T-helper 22 cell (primary cell): ENCODE measurements at regions not wholly inside any gene's neighbourhood (a gene's known extent, or its start where the extent isn't known, plus 50 kb on each side); places are given as distances from the start of the nearest gene placed in this dataset.
A peak's percentile ranks its signal among the peaks of the same experiment; 100 is the strongest.
"Not testable (repeated sequence)": the region's sequence is repeated elsewhere in the genome, so short reads cannot be mapped to it uniquely, and the experiment has no call there.

Experiments used
- DNase-seq: peaks from one replicate; pipeline ENCODE4 v3.0.0-alpha.2; 2020; ENCODE audit warnings: low read depth

DNA sequence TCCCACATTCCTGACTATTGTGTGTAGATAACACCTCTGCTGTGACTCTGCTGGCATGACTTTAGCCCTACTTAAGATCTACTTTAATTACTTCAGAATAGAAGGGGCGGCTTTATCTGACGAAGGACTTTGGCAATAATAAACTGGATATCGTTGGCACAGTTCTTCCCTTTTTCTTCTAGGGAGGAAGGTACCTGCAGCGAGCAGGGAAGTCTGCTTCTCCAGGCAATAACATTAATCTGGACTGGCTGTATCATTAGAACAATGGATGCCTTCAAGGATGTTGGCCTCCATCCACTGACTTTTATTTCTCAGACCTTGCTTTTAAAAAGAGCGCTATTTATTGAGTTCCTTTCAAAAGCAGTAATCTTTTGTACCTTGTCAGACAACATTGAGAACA is 172.6 kb upstream of the THSD7A start:
- no peak for DNase-seq

DNA sequence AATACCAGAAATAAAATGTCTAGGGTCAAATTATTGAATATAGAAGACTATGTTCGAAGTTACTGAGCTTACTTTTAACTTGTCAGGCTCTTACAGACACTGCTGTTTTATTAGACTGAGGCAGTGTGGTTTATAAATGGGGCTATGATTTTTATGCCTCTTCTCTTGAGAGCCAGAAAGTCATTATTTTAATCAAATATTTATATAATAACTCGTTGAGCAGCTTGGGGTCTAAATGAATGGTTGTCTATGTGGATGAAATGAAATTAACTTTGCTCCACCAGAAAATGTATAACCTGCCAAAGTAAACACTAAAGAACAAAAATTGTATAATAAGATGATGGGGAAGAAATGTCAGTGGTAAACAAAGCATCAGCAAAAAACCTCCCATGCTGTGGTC is 175.6 kb upstream of the THSD7A start:
- no peak for DNase-seq

DNA sequence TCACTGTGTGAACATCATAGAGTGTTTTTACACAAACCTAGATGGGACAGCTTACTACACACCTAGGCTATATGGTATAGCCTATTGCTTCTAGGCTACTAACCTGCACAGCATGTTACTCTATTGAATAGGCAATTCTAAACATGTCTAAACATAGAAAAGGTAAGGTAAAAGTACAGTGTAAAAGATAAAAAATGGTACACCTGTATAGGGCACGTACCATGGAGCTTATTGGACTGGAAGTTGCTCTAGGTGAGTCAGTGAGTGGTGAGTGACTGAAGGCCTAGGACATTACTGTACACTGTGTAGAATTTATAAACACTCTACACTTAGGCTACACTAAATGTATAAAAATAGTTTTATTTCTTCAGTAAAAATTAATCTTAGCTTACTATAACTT is 182.0 kb upstream of the THSD7A start:
- no peak for DNase-seq

DNA sequence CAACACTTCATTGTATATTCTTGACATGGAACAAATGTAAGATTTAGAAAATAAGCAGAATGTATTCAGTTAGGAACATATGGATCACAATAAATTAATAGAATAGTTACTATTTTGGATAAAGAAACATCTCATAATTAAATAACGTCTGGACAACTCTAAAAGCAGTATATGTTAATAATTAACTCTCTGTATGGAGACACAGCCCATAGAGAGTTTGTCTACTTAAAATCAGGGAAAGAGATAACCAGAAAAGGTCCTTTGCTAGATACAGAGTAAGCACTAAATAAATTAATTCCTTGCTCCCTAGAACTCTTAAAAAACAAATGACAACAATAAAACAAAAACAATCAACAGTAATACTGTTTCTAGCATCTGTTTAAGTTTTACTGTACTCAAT is 184.4 kb upstream of the THSD7A start:
- no peak for DNase-seq

DNA sequence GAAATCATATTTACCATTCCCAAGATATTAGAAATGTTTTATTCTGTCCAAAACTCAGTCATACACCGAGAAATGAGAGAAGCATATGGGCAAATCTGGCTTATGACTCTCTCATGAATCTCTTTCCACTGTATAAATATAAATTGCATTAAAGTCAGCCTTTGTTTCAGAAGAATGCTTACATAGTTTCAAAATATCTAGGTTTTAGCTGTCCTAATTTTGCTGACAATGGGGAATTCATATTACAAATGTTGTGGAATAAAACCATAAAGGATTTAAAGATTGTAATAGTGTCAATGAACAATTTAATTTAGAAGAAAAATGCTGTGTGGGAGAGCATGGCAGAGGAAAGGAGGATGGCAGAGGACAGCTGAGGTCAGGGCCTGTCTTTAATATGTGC is 185.0 kb upstream of the THSD7A start:
- no peak for DNase-seq

DNA sequence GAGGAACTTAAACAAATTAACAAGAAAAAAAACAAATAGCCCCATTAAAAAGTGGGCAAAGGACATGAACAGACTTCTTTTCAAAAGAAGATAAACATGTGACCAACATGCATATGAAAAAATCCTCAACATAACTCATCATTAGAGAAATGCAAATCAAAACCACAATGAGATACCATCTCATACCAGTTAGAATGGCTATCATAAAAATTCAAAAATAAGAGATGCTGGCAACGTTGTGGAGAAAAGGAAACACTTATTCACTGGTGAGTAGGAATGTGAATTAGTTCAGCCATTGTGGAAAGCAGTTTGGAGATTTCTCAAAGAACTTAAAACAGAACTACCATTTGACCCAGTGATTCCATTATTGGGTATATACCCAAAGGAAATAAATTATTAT is 189.1 kb upstream of the TMEM106B start:
- DNase-seq, result not testable (repeated sequence)

DNA sequence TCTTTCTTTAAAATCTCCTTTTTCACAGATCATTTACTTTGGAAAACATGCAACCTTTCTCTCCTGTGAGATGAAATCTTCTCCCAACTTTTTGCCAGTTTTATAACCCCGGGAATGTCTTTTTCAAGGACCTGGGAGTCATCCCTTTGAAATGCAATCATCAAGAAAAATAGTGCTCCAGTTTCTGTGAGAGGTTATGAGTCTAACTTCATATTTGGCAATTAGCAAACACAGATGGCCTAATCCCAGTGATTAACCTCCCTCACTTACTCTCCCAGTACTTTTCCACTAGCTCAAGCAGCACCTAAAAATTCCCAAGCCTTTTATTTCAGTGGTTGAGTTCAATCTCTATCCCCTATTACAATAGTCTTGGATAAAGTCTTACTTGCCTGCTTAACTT is 185.8 kb upstream of the TMEM106B start:
- DNase-seq, result no peak

DNA sequence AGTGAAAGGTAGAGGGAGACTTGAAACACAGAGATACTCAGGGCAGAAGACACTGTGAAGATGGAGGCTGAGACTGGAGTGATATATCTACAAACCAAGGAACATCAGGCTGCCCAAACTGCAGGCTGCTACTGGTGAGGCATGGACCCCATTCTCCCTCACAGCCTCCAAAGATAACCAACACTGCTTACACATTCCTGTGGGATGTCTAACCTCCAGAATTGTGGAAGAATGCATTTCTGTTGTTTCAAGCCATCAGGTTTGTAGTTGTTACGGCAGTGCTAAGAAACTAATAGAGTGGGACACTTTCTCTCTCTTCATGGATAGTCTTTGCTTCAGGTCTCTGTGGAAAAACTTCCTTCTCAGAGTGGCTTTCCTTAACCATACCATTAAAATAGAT is 182.6 kb upstream of the TMEM106B start:
- no peak for DNase-seq

DNA sequence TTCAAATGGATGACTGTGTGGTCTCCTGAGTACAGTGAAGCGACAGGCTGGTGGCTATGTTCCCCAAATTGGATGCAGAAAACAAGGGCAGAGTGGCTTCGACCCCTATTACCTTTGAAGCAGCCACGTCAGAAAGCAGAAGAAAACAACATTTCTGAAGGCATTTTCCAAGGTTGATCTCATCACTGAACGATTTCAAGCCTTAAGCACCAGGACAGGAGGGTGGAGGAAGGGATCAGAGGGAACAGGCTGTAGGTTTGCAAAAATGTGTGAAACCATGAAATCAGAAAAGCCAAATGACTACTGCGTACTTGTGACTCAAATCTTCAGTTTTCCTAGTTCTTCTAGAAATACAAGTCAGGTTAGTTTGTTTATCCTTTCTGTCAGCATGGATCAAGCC is 181.0 kb upstream of the TMEM106B start:
- no peak for DNase-seq

DNA sequence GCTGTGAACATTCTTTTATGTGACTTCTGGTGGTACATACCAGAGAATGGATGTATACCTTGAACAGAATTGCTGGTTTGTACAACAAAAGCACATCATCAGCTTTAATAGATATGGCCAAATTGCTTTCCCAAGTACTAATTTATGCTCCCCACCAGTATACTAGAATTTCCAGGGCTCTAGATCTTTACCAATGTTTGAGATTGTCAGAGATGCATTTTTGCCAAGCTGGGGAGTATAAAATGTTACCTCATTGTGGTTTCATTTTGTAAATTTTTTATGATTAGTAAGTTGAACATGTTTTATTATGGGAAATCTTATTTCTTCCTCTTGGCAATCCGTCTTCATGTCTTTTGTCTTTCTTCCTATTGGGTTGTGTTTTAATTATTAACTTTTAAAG is 179.9 kb upstream of the TMEM106B start:
- no peak for DNase-seq

DNA sequence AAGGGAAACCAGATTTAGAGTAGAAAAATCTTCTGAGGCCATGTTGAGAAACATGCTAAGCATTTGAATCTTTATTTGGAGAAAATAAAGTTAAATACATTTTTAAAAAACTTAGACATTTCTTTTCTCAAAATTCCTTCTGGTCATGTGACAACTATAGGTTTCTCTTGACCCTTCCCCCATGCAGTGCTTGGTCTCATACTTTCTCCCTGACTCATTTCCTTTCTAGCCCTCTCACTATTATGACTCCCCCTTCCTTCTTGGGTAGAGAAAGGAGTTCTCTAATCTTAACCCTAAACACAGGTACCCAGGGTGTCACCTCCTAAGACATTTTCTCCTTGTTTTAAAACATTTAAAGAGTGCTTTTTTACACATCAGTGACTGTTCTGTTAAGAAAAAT is 179.5 kb upstream of the TMEM106B start:
- no peak for DNase-seq

DNA sequence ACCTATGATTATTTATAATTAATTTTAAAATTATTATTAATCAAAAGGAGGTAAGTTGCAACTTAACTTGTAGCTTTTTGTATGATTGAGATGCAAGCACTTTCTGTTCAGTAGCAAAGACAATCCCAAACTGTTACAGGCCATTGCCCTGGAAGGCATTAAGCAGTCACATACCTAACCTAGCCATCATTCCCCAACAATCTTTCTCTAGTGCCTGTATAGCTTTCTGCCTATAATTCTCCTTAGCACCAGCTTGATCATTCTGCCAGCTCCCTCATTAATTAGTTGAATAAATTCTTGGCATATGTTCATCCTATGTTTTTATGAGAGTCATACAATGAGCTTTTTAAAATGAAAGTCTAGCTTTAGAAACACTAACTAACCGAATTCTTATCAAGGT is 178.9 kb upstream of the TMEM106B start:
- DNase-seq, result no peak

DNA sequence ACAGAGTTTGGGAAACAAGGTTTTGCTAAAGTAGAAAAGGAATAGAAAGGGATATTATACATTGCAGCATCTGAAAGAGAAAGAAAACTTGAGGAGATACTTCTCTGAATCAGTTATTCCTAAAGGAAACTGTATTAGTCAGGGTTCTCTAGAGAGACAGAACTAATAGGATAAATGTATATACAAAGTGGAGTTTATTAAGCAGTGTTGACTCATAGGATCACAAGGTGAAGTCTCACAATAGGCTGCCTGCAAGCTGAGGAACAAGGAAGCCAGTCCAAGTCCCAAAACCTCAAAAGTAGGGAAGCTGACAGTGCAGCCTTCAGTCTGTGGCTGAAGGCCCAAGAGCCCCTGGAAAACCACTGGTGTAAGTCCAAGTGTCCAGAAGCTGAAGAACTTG is 167.6 kb upstream of the TMEM106B start:
- DNase-seq, result not testable (repeated sequence)

DNA sequence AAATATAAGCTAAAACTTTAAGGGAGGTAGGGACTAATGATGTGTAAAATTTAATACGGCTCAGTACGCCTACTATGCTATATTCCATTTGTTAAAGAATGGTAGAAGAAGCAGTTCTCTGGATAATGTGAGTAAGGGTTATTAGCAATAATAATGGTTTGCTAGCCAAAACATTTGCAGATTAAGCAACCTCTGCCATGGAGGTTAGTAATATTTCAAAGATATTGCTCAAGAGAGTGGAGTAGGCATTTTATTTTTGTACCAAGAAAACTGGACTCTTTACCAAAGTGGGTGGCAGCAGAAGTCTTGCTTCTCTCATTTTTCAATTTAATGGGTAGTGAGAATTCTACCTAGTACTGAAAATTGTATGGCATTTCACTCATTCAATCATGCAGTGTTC is 158.9 kb upstream of the TMEM106B start:
- no peak for DNase-seq

DNA sequence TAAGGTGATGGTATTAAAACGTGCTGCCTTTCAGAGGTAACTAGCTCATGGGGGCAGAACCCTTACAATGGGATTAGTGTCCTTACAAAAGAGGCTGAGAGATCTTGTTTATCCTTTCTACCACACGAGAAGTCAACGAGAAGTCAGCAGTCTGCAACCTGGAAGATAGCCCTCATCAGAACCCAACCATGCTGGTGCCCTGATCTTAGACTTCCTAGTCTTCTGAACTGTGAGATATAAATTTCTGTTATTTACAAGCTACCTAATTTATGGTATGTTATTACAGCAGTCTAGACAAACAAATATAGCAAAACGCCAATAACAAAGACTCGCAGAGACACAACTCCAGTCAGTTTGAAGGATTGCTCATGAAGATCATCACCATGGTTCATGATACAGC is 157.5 kb upstream of the TMEM106B start:
- DNase-seq, result no peak

DNA sequence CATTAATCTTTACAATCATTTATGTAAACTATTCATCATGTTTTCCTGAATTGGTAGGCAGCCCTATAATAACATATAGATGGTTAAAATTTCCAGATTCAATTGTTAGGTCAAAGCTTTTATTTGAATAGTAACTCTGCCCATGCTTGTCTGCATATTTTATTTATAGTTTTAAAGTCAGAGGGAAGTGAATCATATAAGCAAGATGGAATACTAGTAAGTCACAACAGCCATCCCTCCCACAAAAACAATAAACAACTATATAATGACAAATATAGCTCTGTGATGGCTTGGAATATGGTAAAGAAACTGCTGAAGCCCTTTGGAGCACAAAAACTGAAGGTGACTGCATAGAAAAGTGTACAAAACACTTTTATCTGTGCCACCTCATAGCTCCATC is 156.3 kb upstream of the TMEM106B start:
- no peak for DNase-seq

DNA sequence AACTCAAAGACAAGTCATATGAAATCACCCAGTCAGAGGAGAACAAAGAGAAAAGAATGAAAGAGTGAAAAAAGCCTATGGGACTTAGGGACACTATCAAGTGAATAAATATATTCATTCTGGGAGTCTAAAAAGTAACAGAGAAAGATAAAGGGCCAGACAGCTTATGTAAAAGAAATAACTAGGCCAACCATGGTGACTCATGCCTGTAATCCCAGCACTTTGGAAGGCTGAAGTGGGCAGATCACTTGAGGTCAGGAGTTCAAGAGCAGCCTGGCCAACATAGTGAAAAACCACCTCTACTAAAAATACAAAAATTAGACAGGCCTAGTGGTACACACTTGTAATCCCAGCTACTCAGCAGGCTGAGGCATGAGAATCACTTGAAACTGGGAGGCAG is 154.7 kb upstream of the TMEM106B start:
- DNase-seq, result no peak

DNA sequence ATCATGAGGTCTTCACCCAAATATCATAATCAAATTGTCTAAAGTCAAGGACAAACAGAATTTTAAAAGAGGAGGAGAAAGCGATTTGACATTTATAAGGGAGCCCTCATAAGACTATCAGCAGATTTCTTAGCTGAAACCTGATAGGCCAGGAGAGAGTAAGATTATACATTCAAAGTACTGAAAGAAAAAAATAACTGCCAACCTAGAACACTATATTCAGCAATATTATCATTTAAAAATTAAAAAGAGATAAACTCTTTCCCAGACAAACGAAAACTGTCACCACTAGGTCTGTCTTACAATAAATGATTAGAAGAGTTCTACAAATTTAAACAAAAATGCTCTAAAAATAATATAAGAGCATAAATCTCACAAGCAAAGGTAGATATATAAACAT is 154.1 kb upstream of the TMEM106B start:
- no peak for DNase-seq

DNA sequence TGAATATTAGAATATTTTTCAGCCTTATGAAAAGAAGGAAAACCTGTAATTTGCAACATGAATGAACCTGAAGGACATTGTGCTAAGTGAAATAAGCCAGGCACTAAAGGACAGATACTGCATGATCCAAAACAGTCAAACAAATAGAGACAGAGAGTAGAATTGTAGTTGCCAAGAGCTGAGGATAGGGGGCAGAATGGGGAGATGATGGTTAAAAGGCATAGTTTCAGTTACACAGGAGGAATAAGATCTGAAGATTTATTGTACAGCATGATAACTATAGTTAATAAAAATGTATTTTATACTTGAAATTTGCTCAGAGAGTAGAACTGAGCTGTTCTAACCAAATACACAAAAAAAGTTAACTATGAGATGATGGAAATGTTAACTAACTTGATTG is 149.0 kb upstream of the TMEM106B start:
- DNase-seq, result no peak

DNA sequence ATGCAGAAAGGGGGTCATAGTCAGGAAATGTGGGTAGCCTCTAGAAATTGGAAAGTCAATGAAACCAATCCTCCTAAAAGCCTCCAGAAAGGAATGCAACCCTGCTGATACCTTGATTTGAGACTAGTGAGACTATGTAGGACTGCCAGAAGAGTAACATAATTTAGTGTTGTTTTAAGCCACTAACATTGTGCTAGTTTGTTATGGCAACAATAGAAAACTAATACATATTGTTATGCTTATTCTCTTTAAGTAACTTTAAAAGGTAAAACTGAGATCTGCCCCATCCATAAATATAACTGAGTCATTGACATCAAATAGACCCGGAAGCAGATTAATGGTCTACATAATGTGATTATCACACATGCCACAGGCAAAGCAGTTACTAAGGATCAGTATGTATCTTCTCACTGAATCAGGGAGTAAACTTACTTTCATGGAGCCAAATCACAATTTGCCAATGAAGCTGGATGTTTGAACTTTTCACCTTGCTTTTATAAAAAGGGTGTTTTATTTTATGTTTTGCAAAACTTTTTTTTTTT is 146.4 kb upstream of the TMEM106B start:
- DNase-seq, result no peak

DNA sequence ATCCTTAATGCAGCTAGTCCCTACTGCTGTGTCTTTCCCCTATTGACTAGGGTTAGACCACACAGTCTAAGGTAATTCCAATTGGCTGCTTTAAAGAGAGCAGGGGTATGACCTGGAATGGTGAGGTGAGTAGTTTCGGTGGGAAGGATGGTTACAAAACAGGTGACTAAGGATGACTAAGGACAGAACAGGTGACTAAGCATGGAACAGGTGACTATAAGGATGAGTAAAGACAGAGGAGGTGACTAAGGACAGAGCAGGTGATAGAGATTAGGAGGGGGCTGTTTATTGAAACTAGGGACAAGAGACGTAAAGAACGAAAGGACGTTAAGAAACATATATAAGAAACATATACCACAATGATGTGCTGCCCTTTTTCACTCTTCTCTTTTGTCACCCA is 145.1 kb upstream of the TMEM106B start:
- DNase-seq, result no peak

DNA sequence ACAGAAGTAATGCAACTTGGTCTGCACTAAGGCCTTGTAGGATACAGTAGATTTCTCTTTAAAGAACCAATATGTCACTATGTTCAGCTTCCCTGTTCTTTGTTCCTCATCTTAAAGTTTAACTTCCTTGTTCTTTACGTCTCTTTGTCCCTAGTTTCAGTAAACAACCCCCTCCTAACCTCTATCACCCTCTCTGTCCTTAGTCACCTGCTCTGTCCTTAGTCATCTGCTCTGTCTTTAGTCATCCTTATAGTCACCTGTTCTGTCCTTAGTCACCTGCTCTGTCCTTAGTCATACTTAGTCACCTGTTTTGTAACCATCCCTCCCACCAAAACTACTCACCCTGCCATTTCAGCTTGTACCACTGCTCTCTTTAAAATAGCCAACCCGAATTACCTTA is 144.6 kb upstream of the TMEM106B start:
- no peak for DNase-seq

DNA sequence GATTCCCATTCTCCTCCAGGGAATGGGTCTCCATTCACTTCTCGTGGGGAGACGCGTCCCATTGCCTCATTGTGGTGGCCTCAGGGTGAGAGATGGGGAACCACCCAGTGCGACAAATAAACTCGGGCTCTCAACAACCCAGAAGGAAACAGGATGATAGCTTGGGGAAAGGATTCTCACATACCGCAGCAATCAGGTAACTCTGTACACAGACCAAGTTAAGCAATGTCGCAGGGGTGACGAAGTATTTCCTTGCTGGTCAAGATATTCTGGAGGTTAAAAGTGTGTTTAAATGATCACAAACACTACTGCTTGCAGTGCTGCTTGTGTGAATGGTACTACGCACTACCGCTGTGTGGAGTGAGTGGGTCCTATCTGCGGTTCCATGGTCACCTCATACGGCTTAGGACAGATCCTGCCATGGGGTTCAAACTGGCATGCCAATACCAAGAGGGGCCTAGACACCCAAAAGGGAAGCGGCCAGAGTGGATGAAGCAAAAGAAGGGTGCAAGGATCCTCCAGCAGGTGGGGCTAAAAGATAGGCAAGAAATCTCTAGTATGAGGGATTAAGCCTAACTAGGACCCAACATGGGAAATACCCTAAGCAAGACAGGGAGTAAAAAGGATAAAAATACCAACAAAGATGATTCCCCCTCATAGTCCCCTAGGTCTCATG is 143.8 kb upstream of the TMEM106B start:
- DNase-seq, result peak; percentile 11

DNA sequence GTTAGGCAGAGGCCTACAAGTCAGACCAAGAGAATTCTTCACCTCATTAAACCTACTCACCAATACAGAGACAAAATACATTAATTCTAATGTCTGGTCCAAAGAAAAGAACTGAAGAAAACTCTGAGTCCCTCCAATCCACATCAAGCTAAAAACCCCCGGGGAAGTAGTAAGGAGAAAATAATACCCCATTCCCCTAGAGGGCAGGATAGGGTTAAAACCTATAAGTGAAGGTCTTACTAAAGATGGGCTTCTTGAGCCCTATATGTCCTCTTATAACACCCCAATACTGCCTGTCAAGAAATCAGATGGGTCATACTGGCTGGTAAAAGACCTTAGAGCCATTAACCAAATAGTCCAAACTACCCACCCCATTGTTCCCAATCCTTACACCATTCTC is 141.3 kb upstream of the TMEM106B start:
- DNase-seq, result no peak

DNA sequence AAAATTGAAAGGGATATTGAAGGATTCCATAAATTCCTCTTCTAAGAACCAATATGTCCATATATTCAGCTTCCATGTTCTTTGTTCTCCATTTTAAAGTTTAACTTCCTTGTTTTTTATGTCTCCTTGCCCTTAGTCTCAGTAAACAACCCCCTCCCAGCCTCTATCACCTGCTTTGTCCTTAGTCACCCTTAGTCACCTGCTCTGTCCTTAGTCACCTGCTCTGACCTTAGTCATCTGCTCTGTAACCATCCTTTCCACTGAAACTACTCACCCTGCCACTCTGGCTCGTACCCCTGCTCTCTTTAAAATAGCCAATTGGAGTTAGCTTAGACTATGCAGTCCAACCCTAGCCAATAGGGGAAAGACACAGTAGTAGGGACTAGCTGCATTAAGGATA is 136.2 kb upstream of the TMEM106B start:
- no peak for DNase-seq
